Caco-2 (cell line): ENCODE measurements at regions not wholly inside any gene's neighbourhood (a gene's known extent, or its start where the extent isn't known, plus 50 kb on each side); places are given as distances from the start of the nearest gene placed in this dataset.

Experiments
- BruUV-seq: library from RNA; stranded (reverse); fragments of 400-500 nt; replicated peaks from 2 replicates; lab custom pipeline; 2021; lab: Mats Ljungman, UMichigan
- CTCF ChIA-PET: fragments of 300-600 bp; sonication (Branson Sonifier 250); formaldehyde crosslinking; loops from one replicate; lab custom pipeline; 2022; ENCODE audit warnings: antibody characterized with exemption; lab: Charles Lee
- POLR2A ChIA-PET: fragments of 300-600 bp; sonication (Branson Sonifier 250); formaldehyde crosslinking; loops from one replicate; lab custom pipeline; 2022; ENCODE audit warnings: antibody characterized with exemption; lab: Charles Lee
- DNase-seq, 2 experiments: peaks; one replicate each; pipeline versions ENCODE4 v3.0.0 to v3.0.0-alpha.2; 2020 to 2022
- H3K27me3 ChIP-seq: replicated peaks from 2 replicates; pipeline ENCODE4 v1.6.0; 2011; ENCODE audit warnings: low read length; ENCODE audit not compliant: control insufficient read depth, insufficient read depth
- H3K36me3 ChIP-seq: 2 replicates; pipeline ENCODE4 v1.5.1; 2011; ENCODE audit warnings: low read length; ENCODE audit not compliant: control insufficient read depth, insufficient read depth
- H3K4me1 ChIP-seq: fragments of 250-450 bp; sonication (Bioruptor Pico); 2 replicates; pipeline ENCODE4 v1.5.1; 2020; ENCODE audit warnings: mild to moderate bottlenecking
- H3K4me3 ChIP-seq: 2 replicates; pipeline ENCODE4 v1.5.1; 2011; ENCODE audit warnings: low read depth, mild to moderate bottlenecking, control low read depth, low read length
- H3K9me3 ChIP-seq: fragments of 250-450 bp; sonication (Bioruptor Pico); 2 replicates; pipeline ENCODE4 v1.5.1; 2020; ENCODE audit warnings: mild to moderate bottlenecking, moderate library complexity
- H3K27ac Mint-ChIP-seq: one replicate; pipeline ENCODE4 v1.8.0; 2022; ENCODE audit warnings: mixed read lengths; ENCODE audit not compliant: unreplicated experiment
- H3K27me3 Mint-ChIP-seq: one replicate; pipeline ENCODE4 v1.8.0; 2022; ENCODE audit warnings: mixed read lengths; ENCODE audit not compliant: insufficient read depth, unreplicated experiment
- H3K36me3 Mint-ChIP-seq: one replicate; pipeline ENCODE4 v1.8.0; 2022; ENCODE audit warnings: mild to moderate bottlenecking, mixed read lengths; ENCODE audit not compliant: insufficient read depth, unreplicated experiment
- H3K4me1 Mint-ChIP-seq: one replicate; pipeline ENCODE4 v1.8.0; 2022; ENCODE audit warnings: low read depth, mixed read lengths; ENCODE audit not compliant: unreplicated experiment
- H3K4me3 Mint-ChIP-seq: one replicate; pipeline ENCODE4 v1.8.0; 2022; ENCODE audit warnings: mild to moderate bottlenecking, moderate library complexity, mixed read lengths; ENCODE audit not compliant: unreplicated experiment
- H3K9me3 Mint-ChIP-seq: one replicate; pipeline ENCODE4 v1.8.0; 2022; ENCODE audit warnings: mixed read lengths; ENCODE audit not compliant: unreplicated experiment
- intact Hi-C: fragments of 100-400 bp; cut with micrococcal nuclease; formaldehyde crosslinking; loops from one replicate; pipeline ENCODE4 v1.10.0; 2022; ENCODE audit not compliant: unreplicated experiment
- TF ChIP-seq, protein P1 (sequence below), 2 experiments: fragments of 200-600 bp in 1 of 2; IDR thresholded peaks; 1 replicate in 1 of 2; 2 replicates in 1 of 2; pipeline versions ENCODE4 v1.5.1 to v1.8.0; 2011 to 2022; ENCODE audit warnings: antibody characterized with exemption in 1 of 2, control low read depth in 1 of 2, inconsistent platforms in 1 of 2, low read depth in 1 of 2, low read length in 1 of 2, mild to moderate bottlenecking in 1 of 2, moderate library complexity in 1 of 2; ENCODE audit not compliant: insufficient read depth in 1 of 2, severe bottlenecking in 1 of 2, unreplicated experiment in 1 of 2

DNA sequence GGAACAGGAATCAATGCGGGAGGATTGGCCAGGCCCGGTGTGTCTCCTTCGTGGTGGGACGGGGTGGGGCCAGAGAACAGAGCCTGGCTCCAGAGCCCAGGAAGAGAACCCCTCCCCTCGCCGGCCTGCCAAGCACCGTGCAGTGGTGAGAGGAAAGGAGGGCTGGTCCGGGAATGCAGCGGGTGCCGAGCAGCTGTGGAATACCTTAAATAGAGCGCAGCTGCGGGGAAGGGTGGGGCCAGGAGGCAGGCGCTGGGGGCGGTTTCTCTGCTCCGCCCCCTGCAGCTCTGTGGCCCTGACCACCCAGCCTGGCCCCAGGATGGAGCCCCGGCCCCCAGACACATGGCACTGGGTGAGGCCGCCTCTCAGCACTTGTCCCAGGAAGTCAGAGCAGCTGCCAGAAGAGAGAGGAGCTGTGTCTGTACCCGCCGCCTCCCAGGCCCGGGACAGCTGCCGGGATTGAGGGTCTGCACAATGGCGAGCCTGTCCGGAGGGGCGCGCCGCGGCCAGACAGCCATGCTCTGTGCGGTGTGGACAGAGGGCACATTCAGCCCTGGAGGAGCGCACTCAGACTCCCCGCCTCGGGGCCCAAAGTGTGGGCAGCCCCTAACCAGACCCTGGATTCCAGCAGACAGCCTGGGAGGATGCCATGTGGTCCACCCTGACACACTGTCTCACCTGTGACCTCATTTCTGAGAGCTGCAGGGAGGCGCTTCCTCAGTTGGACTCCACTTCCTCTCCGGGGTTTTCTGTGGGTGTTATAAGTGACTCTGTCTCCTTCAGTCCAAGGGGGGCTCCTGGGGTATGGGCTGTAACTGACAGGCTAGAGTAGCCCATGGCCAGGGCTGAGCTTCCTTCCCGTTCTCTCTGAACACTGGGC lies 268.8 kb downstream of the SEC14L1 start:
- no TSS peak for BruUV-seq
- intact Hi-C loops, result no loop called here
- H3K4me1 ChIP-seq, result peaks cover 11% of the 10 kb centered on the region; the same call in 1 of the 2 replicates
- no peaks in the 10 kb centered on the region; the same call in 1 of the 2 replicates for H3K36me3 ChIP-seq
- Mint-ChIP-seq H3K9me3 (no peaks in the 10 kb centered on the region), H3K4me1 (peaks cover 17% of the 10 kb centered on the region), H3K27ac (peak overlapping the region; percentile 24), H3K36me3 (peaks cover 35% of the 10 kb centered on the region), H3K27me3 (no peaks in the 10 kb centered on the region), H3K4me3 (no peak overlapping the region)
- no peaks in the 10 kb centered on the region for H3K9me3 ChIP-seq
- H3K27me3 ChIP-seq, result no peaks in the 10 kb centered on the region
- POLR2A ChIA-PET, result no interaction called here
- H3K4me3 ChIP-seq, result no peak overlapping the region
- CTCF ChIA-PET, result no interaction called here
- TF ChIP-seq, protein P1, sequence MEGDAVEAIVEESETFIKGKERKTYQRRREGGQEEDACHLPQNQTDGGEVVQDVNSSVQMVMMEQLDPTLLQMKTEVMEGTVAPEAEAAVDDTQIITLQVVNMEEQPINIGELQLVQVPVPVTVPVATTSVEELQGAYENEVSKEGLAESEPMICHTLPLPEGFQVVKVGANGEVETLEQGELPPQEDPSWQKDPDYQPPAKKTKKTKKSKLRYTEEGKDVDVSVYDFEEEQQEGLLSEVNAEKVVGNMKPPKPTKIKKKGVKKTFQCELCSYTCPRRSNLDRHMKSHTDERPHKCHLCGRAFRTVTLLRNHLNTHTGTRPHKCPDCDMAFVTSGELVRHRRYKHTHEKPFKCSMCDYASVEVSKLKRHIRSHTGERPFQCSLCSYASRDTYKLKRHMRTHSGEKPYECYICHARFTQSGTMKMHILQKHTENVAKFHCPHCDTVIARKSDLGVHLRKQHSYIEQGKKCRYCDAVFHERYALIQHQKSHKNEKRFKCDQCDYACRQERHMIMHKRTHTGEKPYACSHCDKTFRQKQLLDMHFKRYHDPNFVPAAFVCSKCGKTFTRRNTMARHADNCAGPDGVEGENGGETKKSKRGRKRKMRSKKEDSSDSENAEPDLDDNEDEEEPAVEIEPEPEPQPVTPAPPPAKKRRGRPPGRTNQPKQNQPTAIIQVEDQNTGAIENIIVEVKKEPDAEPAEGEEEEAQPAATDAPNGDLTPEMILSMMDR (IDR thresholded peaks at IDR 0.05; ENCODE audit: insufficient read depth in 1 of 2, low read depth in 1 of 2, low read length in 1 of 2, severe bottlenecking in 1 of 2, unreplicated experiment in 1 of 2), result no peak
- DNase-seq, result no peak

DNA sequence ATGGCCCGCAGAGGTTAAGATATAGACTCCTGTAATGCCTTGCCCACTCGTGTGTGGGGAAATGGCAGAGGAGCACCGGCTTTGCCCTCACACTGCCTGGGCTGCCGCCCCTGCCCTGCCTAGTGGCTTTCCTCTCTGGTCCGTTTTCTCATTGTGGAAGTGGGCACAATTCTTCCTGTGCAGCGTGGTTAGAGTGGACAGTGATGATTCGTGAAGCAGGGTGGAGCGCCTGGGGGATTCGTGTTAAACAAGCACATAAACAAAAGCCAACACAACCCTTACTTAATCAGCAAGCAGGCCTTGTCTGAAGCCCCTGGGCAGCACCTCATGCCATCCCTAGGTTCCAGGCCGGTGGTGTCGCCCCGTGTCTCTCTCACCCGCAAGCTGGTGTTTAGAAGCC lies 269.7 kb downstream of the SEC14L1 start:
- TF ChIP-seq, protein P1 (IDR thresholded peaks at IDR 0.05; ENCODE audit: insufficient read depth in 1 of 2, low read depth in 1 of 2, low read length in 1 of 2, severe bottlenecking in 1 of 2, unreplicated experiment in 1 of 2), result no peak
- H3K36me3 ChIP-seq, result no peaks in the 10 kb centered on the region; the same call in 1 of the 2 replicates
- Mint-ChIP-seq H3K27me3 (no peaks in the 10 kb centered on the region), H3K4me3 (no peak overlapping the region), H3K36me3 (peaks cover 33% of the 10 kb centered on the region), H3K27ac (peak overlapping the region; percentile 10), H3K9me3 (no peaks in the 10 kb centered on the region), H3K4me1 (peaks cover 17% of the 10 kb centered on the region)
- POLR2A ChIA-PET, result interaction anchor here (0.7 kb wide), 1 partner anchor 8 kb away, joined by 10 read pairs; no protein-coding TSS in a partner anchor
- intact Hi-C loops, result no loop called here
- H3K4me3 ChIP-seq, result no peak overlapping the region
- no peaks in the 10 kb centered on the region for H3K9me3 ChIP-seq
- H3K27me3 ChIP-seq, result no peaks in the 10 kb centered on the region
- CTCF ChIA-PET, result no interaction called here
- no TSS peak for BruUV-seq
- DNase-seq, result no peak
- peaks cover 11% of the 10 kb centered on the region; the same call in 1 of the 2 replicates for H3K4me1 ChIP-seq

DNA sequence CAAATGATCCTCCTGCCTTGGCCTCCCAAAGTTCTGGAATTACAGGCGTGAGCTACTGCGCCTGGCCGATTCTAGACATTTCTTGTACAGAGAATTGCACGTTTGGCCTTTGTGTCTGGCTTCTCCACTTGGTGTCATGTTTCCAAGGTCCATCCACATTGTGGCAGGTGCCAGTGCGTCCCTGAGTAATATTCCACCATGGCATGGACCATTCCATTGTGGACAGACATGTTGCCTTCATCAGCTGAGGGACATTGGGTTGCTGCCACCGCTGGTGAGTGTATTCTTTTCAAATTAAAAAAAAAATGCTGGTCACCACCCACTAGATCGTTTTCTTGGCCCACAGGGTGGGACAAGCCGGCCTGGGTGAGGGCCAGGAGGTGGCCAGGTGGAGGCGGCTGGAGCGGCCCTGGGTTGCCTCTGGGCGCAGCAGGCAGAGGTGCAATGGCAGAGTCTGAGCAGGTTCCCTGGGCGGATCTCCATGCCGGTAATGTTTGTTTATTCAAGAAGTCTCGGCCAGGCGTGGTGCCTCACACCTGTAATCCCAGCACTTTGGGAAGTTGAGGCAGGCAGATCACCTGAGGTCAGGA lies 274.1 kb downstream of the SEC14L1 start:
- Mint-ChIP-seq H3K27ac (no peak overlapping the region), H3K4me3 (no peak overlapping the region), H3K4me1 (peaks cover 22% of the 10 kb centered on the region), H3K36me3 (peaks cover 33% of the 10 kb centered on the region), H3K9me3 (no peaks in the 10 kb centered on the region), H3K27me3 (no peaks in the 10 kb centered on the region)
- Histone ChIP-seq H3K9me3 (no peaks in the 10 kb centered on the region), H3K4me1 (peaks cover 44% of the 10 kb centered on the region), H3K36me3 (no peaks in the 10 kb centered on the region; the same call in 1 of the 2 replicates), H3K27me3 (no peaks in the 10 kb centered on the region), H3K4me3 (no peak overlapping the region)
- DNase-seq, result no peak
- ChIA-PET POLR2A (no interaction called here), CTCF (no interaction called here)
- intact Hi-C loops, result no loop called here
- TF ChIP-seq, protein P1 (IDR thresholded peaks at IDR 0.05; ENCODE audit: insufficient read depth in 1 of 2, low read depth in 1 of 2, low read length in 1 of 2, severe bottlenecking in 1 of 2, unreplicated experiment in 1 of 2), result no peak
- no TSS peak for BruUV-seq
